SK-N-SH (cell line): ENCODE measurements at regions not wholly inside any gene's neighbourhood (a gene's known extent, or its start where the extent isn't known, plus 50 kb on each side); places are given as distances from the start of the nearest gene placed in this dataset.

ENCODE experiments used
- CTCF ChIA-PET: fragments of 300-600, 350-600 bp; formaldehyde crosslinking; extraction: SDS; loops from one replicate; lab custom pipeline; 2021; lab: Yijun Ruan, JAX
- POLR2A ChIA-PET: fragments of 350-600 bp; sonication (Branson Sonifier 250); formaldehyde crosslinking; extraction: SDS; loops from one replicate; lab custom pipeline; 2020; ENCODE audit warnings: antibody characterized with exemption, inconsistent platforms; lab: Yijun Ruan, JAX
- DNase-seq: peaks from one replicate; pipeline ENCODE4 v3.0.0; 2012
- H2AFZ ChIP-seq: fragments of 200-600 bp; sonication (generic); 2 replicates; pipeline ENCODE4 v1.8.1; 2016; ENCODE audit warnings: antibody characterized with exemption, mild to moderate bottlenecking, low read depth
- H3F3A ChIP-seq: fragments of 200-600 bp; sonication (generic); replicated peaks from 2 replicates; pipeline ENCODE3; 2016; ENCODE audit warnings: antibody characterized with exemption, mild to moderate bottlenecking; ENCODE audit not compliant: insufficient read depth
- H3K27ac ChIP-seq, 2 experiments: fragments of 200-500 bp in 1 of 2; fragments of 200-600 bp in 1 of 2; sonication (Bioruptor generic) in 1 of 2; sonication (generic), shearing (Covaris generic) in 1 of 2; 2 replicates each; pipeline versions ENCODE4 v1.5.1 to v1.6.1; 2014 to 2016; ENCODE audit warnings: low read depth in 2 of 2, inconsistent platforms in 1 of 2, low read length in 1 of 2, mild to moderate bottlenecking in 1 of 2, mixed read lengths in 1 of 2
- H3K27me3 ChIP-seq: fragments of 200-600 bp; sonication (generic), shearing (Covaris generic); 2 replicates; pipeline ENCODE4 v1.6.1; 2016; ENCODE audit warnings: mixed run types; ENCODE audit not compliant: insufficient read depth
- H3K36me3 ChIP-seq, 2 experiments: fragments of 200-500 bp in 1 of 2; fragments of 200-600 bp in 1 of 2; sonication (Bioruptor generic) in 1 of 2; sonication (generic) in 1 of 2; replicated peaks in 1 of 2; 2 replicates each; pipeline versions ENCODE3 to v1.5.1; 2014 to 2016; ENCODE audit warnings: low read length in 1 of 2, mild to moderate bottlenecking in 1 of 2; ENCODE audit not compliant: insufficient read depth in 2 of 2, control insufficient read depth in 1 of 2
- H3K4me1 ChIP-seq, 2 experiments: fragments of 200-500 bp in 1 of 2; fragments of 200-600 bp in 1 of 2; sonication (Bioruptor generic) in 1 of 2; sonication (generic), shearing (Covaris generic) in 1 of 2; 2 replicates each; pipeline versions ENCODE4 v1.5.1 to v1.6.1; 2014 to 2016; ENCODE audit warnings: low read depth in 1 of 2, low read length in 1 of 2, mixed run types in 1 of 2; ENCODE audit not compliant: insufficient read depth in 2 of 2, control insufficient read depth in 1 of 2
- H3K4me2 ChIP-seq: fragments of 200-600 bp; sonication (generic), shearing (Covaris generic); 2 replicates; pipeline ENCODE4 v1.6.1; 2017; ENCODE audit warnings: mixed run types
- H3K4me3 ChIP-seq, 2 experiments: fragments of 200-500 bp in 1 of 2; fragments of 200-600 bp in 1 of 2; sonication (Bioruptor generic) in 1 of 2; sonication (generic), shearing (Covaris generic) in 1 of 2; 2 replicates each; pipeline versions ENCODE4 v1.5.1 to v1.8.1; 2014 to 2016; ENCODE audit warnings: low read depth in 2 of 2, inconsistent platforms in 1 of 2, low read length in 1 of 2, mild to moderate bottlenecking in 1 of 2, mixed read lengths in 1 of 2, moderate library complexity in 1 of 2
- H3K79me2 ChIP-seq: fragments of 200-600 bp; sonication (generic); 2 replicates; pipeline ENCODE4 v1.8.1; 2017; ENCODE audit warnings: mild to moderate bottlenecking; ENCODE audit not compliant: insufficient read depth
- H3K9ac ChIP-seq: fragments of 200-600 bp; sonication (generic); 2 replicates; pipeline ENCODE4 v1.6.1; 2017; ENCODE audit warnings: mixed run types
- H3K9me2 ChIP-seq: fragments of 200-600 bp; sonication (generic); 2 replicates; pipeline ENCODE4 v1.6.1; 2017; ENCODE audit warnings: mixed run types
- H3K9me3 ChIP-seq: fragments of 200-600 bp; sonication (generic); 2 replicates; pipeline ENCODE4 v1.6.1; 2017; ENCODE audit warnings: mixed run types, mild to moderate bottlenecking, moderate library complexity
- H4K20me1 ChIP-seq: fragments of 200-600 bp; sonication (generic); 2 replicates; pipeline ENCODE4 v1.6.1; 2017; ENCODE audit warnings: mild to moderate bottlenecking, mixed run types; ENCODE audit not compliant: insufficient read depth
- CTCF ChIP-seq: fragments of 200-600 bp; sonication (generic); IDR thresholded peaks from 2 replicates; pipeline ENCODE4 v1.6.1; 2017; ENCODE audit warnings: antibody characterized with exemption, mild to moderate bottlenecking, moderate library complexity
- EP300 ChIP-seq, 2 experiments: IDR thresholded peaks; 2 replicates each; pipeline versions ENCODE4 v1.4.0 to v1.6.1; 2012; ENCODE audit warnings: borderline replicate concordance in 1 of 2, low read depth in 1 of 2, low read length in 1 of 2
- GATA2 ChIP-seq: sonication (generic); formaldehyde crosslinking; IDR thresholded peaks from 2 replicates; pipeline ENCODE4 v1.5.0; 2020; ENCODE audit warnings: mild to moderate bottlenecking, missing genetic modification reagents
- IRF3 ChIP-seq: fragments of 150-350 bp; IDR thresholded peaks from 2 replicates; pipeline ENCODE4 v1.6.1; 2016; ENCODE audit warnings: mild to moderate bottlenecking, low read depth, low read length
- JUND ChIP-seq: IDR thresholded peaks from 2 replicates; pipeline ENCODE4 v1.4.0; 2012
- POLR2AphosphoS5 ChIP-seq: IDR thresholded peaks from 2 replicates; pipeline ENCODE4 v1.6.1; 2012; ENCODE audit warnings: low read depth, low read length
- REST ChIP-seq: IDR thresholded peaks from 2 replicates; pipeline ENCODE4 v1.6.1; 2012; ENCODE audit warnings: mild to moderate bottlenecking, low read depth, low read length, moderate library complexity
- ZBTB33 ChIP-seq: IDR thresholded peaks from 2 replicates; pipeline ENCODE4 v1.4.0; 2012; ENCODE audit warnings: low read depth, borderline replicate concordance
- WGBS: methylation state at CpG from one replicate; pipeline ENCODE4 v1.1.6; 2017; ENCODE audit warnings: low lambda C conversion rate; 5-methylcytosine and 5-hydroxymethylcytosine counted together

- CTCF ChIA-PET: interaction anchor here (0.9 to 1.6 kb wide), 2 partner anchors 11 to 37 kb away, joined by 3 read pairs; no protein-coding TSS in a partner anchor
- peak overlapping the region in 1 of 2 experiments; percentile 79; a peak in 2 of 4 replicates for H3K27ac ChIP-seq
Measured at GRCh38 chr2:66930339-66931220, 466.6 kb upstream of the ETAA1 start.

More at GRCh38 chr2:66930339-66931220, 466.6 kb upstream of the ETAA1 start:
- POLR2A ChIA-PET: no interaction called here
- H3K36me3 ChIP-seq: no peaks in the 10 kb centered on the region
- H3K27me3 ChIP-seq: no peaks in the 10 kb centered on the region
- no peaks in the 10 kb centered on the region for H3K9me3 ChIP-seq
- peaks cover 11 to 14% of the 10 kb centered on the region in 2 experiments; a peak in 3 of 4 replicates for H3K4me1 ChIP-seq
- H3K9ac ChIP-seq: no peak overlapping the region
- no peaks in the 10 kb centered on the region for H3F3A ChIP-seq
- no peaks in the 10 kb centered on the region for H3K9me2 ChIP-seq
- H3K4me3 ChIP-seq: no peak overlapping the region
- H3K79me2 ChIP-seq: no peaks in the 10 kb centered on the region
- no peaks in the 10 kb centered on the region for H4K20me1 ChIP-seq
- TF ChIP-seq IRF3 (no peak), REST (no peak), CTCF (no peak), ZBTB33 (no peak), GATA2 (CRISPR knock-in tag) (0 out of 2 replicates have a peak, but pooled peaks have one; percentile 41), POLR2AphosphoS5 (no peak), EP300 (IDR thresholded peaks at IDR 0.05; ENCODE audit: borderline replicate concordance in 1 of 2, low read depth in 1 of 2, low read length in 1 of 2) (peak in 1 of 2 experiments; percentile 38; a peak in 1 of 4 replicates), JUND (no peak)
- TF ChIP-seq, all 33 proteins: peak for 2
- H2AFZ ChIP-seq: peak overlapping the region; percentile 59; the same call in 1 of the 2 replicates
- no peak for DNase-seq
- WGBS: 28% methylated on average over 3 of the region's 3 CpGs
- H3K4me2 ChIP-seq: peak overlapping the region; percentile 29; the same call in 1 of the 2 replicates
